B cell (primary cell): ENCODE measurements at regions not wholly inside any gene's neighbourhood (a gene's known extent, or its start where the extent isn't known, plus 50 kb on each side); places are given as distances from the start of the nearest gene placed in this dataset.

Experiments used
- ATAC-seq: fragments of 200-7000 bp; cut with Tn5 transposase; one replicate; pipeline ENCODE4 v1.10.0; 2021; ENCODE audit warnings: low read depth, mild to moderate bottlenecking, moderate number of reproducible peaks, moderate library complexity
- CTCF ChIA-PET: fragments of 350-600 bp; sonication (Branson Sonifier 250); formaldehyde crosslinking; loops from one replicate; lab custom pipeline; 2021; ENCODE audit warnings: antibody characterized with exemption, inconsistent platforms; lab: Charles Lee
- POLR2A ChIA-PET: fragments of 350-600 bp; sonication (Branson Sonifier 250); formaldehyde crosslinking; loops from one replicate; lab custom pipeline; 2021; ENCODE audit warnings: antibody characterized with exemption; lab: Charles Lee
- DNase-seq: peaks from one replicate; pipeline ENCODE4 v3.0.0; 2013
- H2AFZ ChIP-seq: 2 replicates; pipeline ENCODE4 v1.6.1; 2012; ENCODE audit warnings: mild to moderate bottlenecking, low read depth, low read length; ENCODE audit not compliant: insufficient read depth, poor library complexity, severe bottlenecking
- H3K27ac ChIP-seq, 2 donors: 1 replicate in 1 of 2; 2 replicates in 1 of 2; pipeline ENCODE4 v1.5.1; 2012 to 2013; ENCODE audit warnings: low read length in 2 of 2, mild to moderate bottlenecking in 2 of 2, moderate library complexity in 1 of 2
- H3K27me3 ChIP-seq, 4 experiments: fragments of 200-600 bp in 1 of 4; sonication (generic) in 1 of 4; replicated peaks in 1 of 4; 1 replicate in 2 of 4; 2 replicates in 2 of 4; pipeline versions ENCODE4 v1.6.1 to v1.7.0; 2013 to 2016; ENCODE audit warnings: low read length in 3 of 4, mild to moderate bottlenecking in 2 of 4, mixed read lengths in 1 of 4, moderate library complexity in 1 of 4; ENCODE audit not compliant: insufficient read depth in 4 of 4, control insufficient read depth in 3 of 4; ENCODE audit errors: control extremely low read depth in 1 of 4
- H3K36me3 ChIP-seq, 2 experiments: replicated peaks in 1 of 2; 1 replicate in 1 of 2; 2 replicates in 1 of 2; pipeline versions ENCODE4 v1.6.1 to v1.7.1; 2013; ENCODE audit warnings: low read length in 1 of 2; ENCODE audit not compliant: insufficient read depth in 2 of 2, control insufficient read depth in 1 of 2; ENCODE audit errors: control extremely low read depth in 1 of 2, extremely low read depth in 1 of 2
- H3K4me1 ChIP-seq, 2 donors: fragments of 200-600 bp in 1 of 2; sonication (generic) in 1 of 2; 1 replicate in 1 of 2; 2 replicates in 1 of 2; pipeline versions ENCODE4 v1.5.1 to v1.6.1; 2013 to 2017; ENCODE audit warnings: low read length in 2 of 2; ENCODE audit not compliant: control insufficient read depth in 2 of 2, insufficient read depth in 2 of 2
- H3K4me2 ChIP-seq: replicated peaks from 2 replicates; pipeline ENCODE3; 2012; ENCODE audit warnings: mild to moderate bottlenecking, low read depth, low read length; ENCODE audit not compliant: poor library complexity, severe bottlenecking
- H3K4me3 ChIP-seq, 5 experiments: fragments of 200-600 bp in 1 of 5; sonication (generic) in 1 of 5; 1 replicate in 3 of 5; 2 replicates in 2 of 5; pipeline versions ENCODE4 v1.5.1 to v1.7.0; 2011 to 2016; ENCODE audit warnings: low read length in 4 of 5, mild to moderate bottlenecking in 4 of 5, low read depth in 2 of 5, control low read depth in 1 of 5, moderate library complexity in 1 of 5; ENCODE audit not compliant: insufficient read depth in 1 of 5; ENCODE audit errors: control extremely low read depth in 1 of 5, extremely low read depth in 1 of 5
- H3K79me2 ChIP-seq: fragments of 200-600 bp; sonication (generic); one replicate; pipeline ENCODE4 v1.6.0; 2016; ENCODE audit warnings: low read length; ENCODE audit not compliant: control insufficient read depth, insufficient read depth
- H3K9ac ChIP-seq: fragments of 200-600 bp; sonication (generic); 2 replicates; pipeline ENCODE4 v1.6.1; 2017; ENCODE audit warnings: mild to moderate bottlenecking, low read length, moderate library complexity
- H3K9me3 ChIP-seq, 3 donors: one replicate each; pipeline versions ENCODE4 v1.6.1 to v1.7.1; 2013; ENCODE audit warnings: low read length in 2 of 3; ENCODE audit not compliant: control insufficient read depth in 2 of 3, insufficient read depth in 1 of 3; ENCODE audit errors: control extremely low read depth in 1 of 3
- H4K20me1 ChIP-seq: 2 replicates; pipeline ENCODE4 v1.6.0; 2012; ENCODE audit warnings: mild to moderate bottlenecking, low read length; ENCODE audit not compliant: insufficient read depth, control insufficient read depth, poor library complexity, severe bottlenecking
- H3K27ac Mint-ChIP-seq: one replicate; pipeline ENCODE4 v1.8.0; 2021; ENCODE audit warnings: mixed read lengths
- H3K27me3 Mint-ChIP-seq: one replicate; pipeline ENCODE4 v1.8.0; 2021; ENCODE audit warnings: mixed read lengths
- H3K4me1 Mint-ChIP-seq: one replicate; pipeline ENCODE4 v1.8.0; 2021; ENCODE audit warnings: mixed read lengths
- H3K4me3 Mint-ChIP-seq: one replicate; pipeline ENCODE4 v1.8.0; 2021; ENCODE audit warnings: mixed read lengths
- H3K9me3 Mint-ChIP-seq: one replicate; pipeline ENCODE4 v1.8.0; 2022; ENCODE audit warnings: mixed read lengths; ENCODE audit not compliant: insufficient read depth
- CTCF ChIP-seq: fragments of 200-600 bp; IDR thresholded peaks from one replicate; pipeline ENCODE4 v1.8.0; 2022; ENCODE audit warnings: antibody characterized with exemption, mild to moderate bottlenecking
- EZH2 ChIP-seq: IDR thresholded peaks from 2 replicates; pipeline ENCODE4 v1.6.1; 2012; ENCODE audit warnings: borderline replicate concordance, low read depth, mild to moderate bottlenecking, moderate library complexity, low read length; ENCODE audit not compliant: insufficient read depth, poor library complexity, severe bottlenecking
- WGBS: methylation state at CpG from one replicate; pipeline ENCODE4 v1.1.5; 2013; ENCODE audit warnings: missing lambda C conversion rate; ENCODE audit not compliant: insufficient coverage; 5-methylcytosine and 5-hydroxymethylcytosine counted together
- intact Hi-C: fragments of 100-400 bp; cut with micrococcal nuclease; formaldehyde crosslinking; loops from one replicate; pipeline ENCODE4 v1.10.0; 2022

DNA sequence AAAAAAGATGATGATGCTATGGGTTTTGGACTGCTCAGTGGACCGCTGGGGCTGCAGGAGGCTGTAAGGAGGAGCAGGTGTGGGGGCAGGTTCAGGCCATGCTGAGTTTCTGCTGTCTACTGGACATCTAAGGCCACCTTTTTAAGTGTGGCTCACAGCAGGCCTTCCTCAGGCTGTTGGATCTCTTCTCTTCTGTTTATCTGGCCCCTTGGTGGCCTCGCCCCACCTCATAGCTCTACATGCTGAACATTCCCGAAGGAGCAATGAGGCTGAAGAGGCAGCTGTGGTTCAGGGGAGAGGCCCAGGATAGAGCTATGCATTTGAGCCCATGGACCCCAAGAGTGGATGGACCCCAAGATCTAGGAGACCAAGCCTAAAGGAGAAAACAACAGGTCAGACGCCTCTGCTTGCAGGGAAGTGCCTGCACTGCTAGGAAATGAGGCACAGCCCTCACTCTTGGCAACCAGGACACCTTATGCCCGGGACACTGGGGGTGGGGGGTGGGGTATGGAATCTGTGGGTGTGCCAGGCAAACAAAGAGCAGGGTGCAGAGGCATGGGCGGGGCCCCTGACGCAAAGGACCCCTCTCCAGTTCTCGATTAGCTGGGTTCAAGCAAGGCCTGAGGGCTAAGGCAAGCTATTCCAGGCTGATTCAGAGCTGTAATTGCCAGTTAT, 168.9 kb downstream of the BCOR start:
- no peak for TF ChIP-seq CTCF
- TF ChIP-seq EZH2, result no peak
- H3K27me3 Mint-ChIP-seq, result no peaks in the 10 kb centered on the region

DNA sequence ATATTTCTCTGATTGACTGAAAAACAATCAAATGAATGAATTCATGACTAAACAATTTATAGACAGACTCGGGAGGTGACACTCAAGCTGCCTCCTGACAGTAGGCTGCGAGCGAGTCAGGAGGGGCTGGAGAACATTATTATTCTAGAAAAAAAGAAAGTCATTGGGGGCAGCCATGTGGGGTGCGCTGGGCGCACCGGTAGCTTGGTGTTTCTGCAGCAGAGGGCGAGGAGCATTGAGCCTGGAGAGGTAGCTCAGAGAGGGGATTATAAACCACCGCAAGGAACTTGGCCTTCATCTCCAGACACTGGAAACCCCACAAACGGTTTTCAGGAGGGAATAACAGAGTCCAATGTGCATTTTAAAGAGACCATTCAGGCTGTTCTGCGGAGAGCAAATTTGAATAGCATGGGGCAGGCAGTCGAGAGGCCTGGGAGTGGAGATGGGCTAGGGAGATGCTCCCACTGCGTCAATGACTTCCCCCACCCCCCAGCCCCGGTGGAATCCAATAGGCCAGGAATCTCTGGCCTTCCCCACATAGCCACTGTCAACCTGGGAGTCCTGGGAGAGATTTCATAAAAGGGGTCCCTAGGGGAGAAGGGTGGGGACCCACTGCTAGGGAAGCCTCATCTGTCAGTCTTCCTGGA, 168.3 kb downstream of the BCOR start:
- Histone ChIP-seq H3K79me2 (no peaks in the 10 kb centered on the region), H3K27ac (no peak overlapping the region), H3K4me2 (no peak overlapping the region), H3K4me1 (peaks cover 5 to 9% of the 10 kb centered on the region in 2 donors), H4K20me1 (no peaks in the 10 kb centered on the region), H2AFZ (no peak overlapping the region), H3K4me3 (no peak overlapping the region), H3K27me3 (no peaks in the 10 kb centered on the region), H3K36me3 (no peaks in the 10 kb centered on the region), H3K9ac (no peak overlapping the region), H3K9me3 (no peaks in the 10 kb centered on the region)
- intact Hi-C loops, result no loop called here
- Mint-ChIP-seq H3K4me3 (no peak overlapping the region), H3K27ac (no peak overlapping the region), H3K27me3 (no peaks in the 10 kb centered on the region), H3K4me1 (peaks cover 8% of the 10 kb centered on the region), H3K9me3 (no peaks in the 10 kb centered on the region)
- DNase-seq (no peak), ATAC-seq (no peak)
- ChIA-PET POLR2A (no interaction called here), CTCF (no interaction called here)
- TF ChIP-seq CTCF, result no peak
- no peak for TF ChIP-seq EZH2
- no CpG with 5 or more reads among the region's 13 CpGs for WGBS

More for the DNA sequence above, 168.9 kb downstream of the BCOR start:
- Histone ChIP-seq H3K4me2 (no peak overlapping the region), H3K9ac (no peak overlapping the region), H3K36me3 (no peaks in the 10 kb centered on the region), H3K27me3 (no peaks in the 10 kb centered on the region), H3K4me1 (peaks cover 5 to 8% of the 10 kb centered on the region in 2 donors), H3K9me3 (no peaks in the 10 kb centered on the region), H3K4me3 (no peak overlapping the region), H3K27ac (no peak overlapping the region), H2AFZ (no peak overlapping the region), H4K20me1 (no peaks in the 10 kb centered on the region), H3K79me2 (no peaks in the 10 kb centered on the region)
- Mint-ChIP-seq H3K27ac (no peak overlapping the region), H3K4me3 (no peak overlapping the region), H3K9me3 (no peaks in the 10 kb centered on the region), H3K4me1 (peaks cover 5% of the 10 kb centered on the region)
- DNase-seq (no peak), ATAC-seq (no peak)
- ChIA-PET POLR2A (no interaction called here), CTCF (no interaction called here)
- WGBS, result 100% methylated on average over 3 of the region's 8 CpGs
- intact Hi-C loops, result no loop called here
